Heart left ventricle (tissue), 16 donors: ENCODE measurements at regions not wholly inside any gene's neighbourhood (a gene's known extent, or its start where the extent isn't known, plus 50 kb on each side); places are given as distances from the start of the nearest gene placed in this dataset.

Experiments used
- ATAC-seq, 4 donors: fragments of 200-7000 bp; cut with Tn5 transposase; one replicate each; pipeline ENCODE4 v1.9.1; 2020 to 2022; ENCODE audit warnings: moderate library complexity in 4 of 4, mild to moderate bottlenecking in 3 of 4, moderate number of reproducible peaks in 1 of 4
- DNase-seq, 5 donors: peaks; one replicate each; pipeline ENCODE4 v3.0.0-alpha.2; 2020
- H3K27ac ChIP-seq, 12 donors: fragments of 200-600 bp; sonication (generic) in 4 of 12; one replicate each; pipeline versions ENCODE4 v1.5.0 to v1.8.0; 2016 to 2022; ENCODE audit warnings: mild to moderate bottlenecking in 2 of 12
- H3K27me3 ChIP-seq, 9 donors: fragments of 200-600 bp; sonication (generic) in 2 of 9; one replicate each; pipeline versions ENCODE4 v1.5.1 to v1.8.0; 2016 to 2022; ENCODE audit warnings: mild to moderate bottlenecking in 3 of 9
- H3K36me3 ChIP-seq, 9 donors: fragments of 200-600 bp; sonication (generic) in 2 of 9; one replicate each; pipeline versions ENCODE4 v1.5.0 to v1.8.0; 2018 to 2022; ENCODE audit warnings: mild to moderate bottlenecking in 2 of 9
- H3K4me1 ChIP-seq, 12 donors: fragments of 200-600 bp; sonication (generic) in 4 of 12; one replicate each; pipeline versions ENCODE4 v1.5.0 to v1.8.0; 2016 to 2022; ENCODE audit warnings: mild to moderate bottlenecking in 3 of 12
- H3K4me3 ChIP-seq, 12 donors: fragments of 200-600 bp; sonication (generic) in 4 of 12; one replicate each; pipeline versions ENCODE4 v1.5.0 to v1.8.0; 2017 to 2022; ENCODE audit warnings: mild to moderate bottlenecking in 9 of 12, moderate library complexity in 4 of 12
- H3K9me3 ChIP-seq, 12 donors: fragments of 200-600 bp; sonication (generic) in 4 of 12; one replicate each; pipeline versions ENCODE4 v1.5.0 to v1.8.0; 2016 to 2022; ENCODE audit warnings: mild to moderate bottlenecking in 1 of 12
- CTCF ChIP-seq, 12 donors: fragments of 200-600 bp; sonication (generic) in 4 of 12; IDR thresholded peaks; one replicate each; pipeline versions ENCODE4 v1.5.0 to v1.8.0; 2018 to 2022; ENCODE audit warnings: antibody characterized with exemption in 12 of 12, mild to moderate bottlenecking in 5 of 12
- POLR2A ChIP-seq, 2 donors: fragments of 450-650 bp; IDR thresholded peaks; one replicate each; pipeline ENCODE4 v1.6.1; 2017; ENCODE audit warnings: antibody characterized with exemption in 2 of 2, mild to moderate bottlenecking in 2 of 2, moderate library complexity in 2 of 2
- WGBS, 4 donors: extraction: QIAGEN DNeasy Blood & Tissue Kit in 2 of 4; methylation state at CpG; one replicate each; pipeline versions ENCODE4 v1.1.5 to v1.1.7; 2013 to 2018; 5-methylcytosine and 5-hydroxymethylcytosine counted together
- intact Hi-C, 10 donors: fragments of 100-400 bp; cut with DNase I; formaldehyde crosslinking; loops; one replicate each; pipeline versions ENCODE4 v1.11.1 to v1.14.2; 2022
- donor health status: ischemic (EF 13 %, LVEDD 7.1; RV severe dilation, severe dysfunction).
- donor health status: healthy with polysubstance abuse.
- donor health status: DM: no; HTN: yes; CAD: no.
- donor health status: DM: no; HTN: no; CAD: no.
- donor health status: ischemic (EF 25% LVEDD 6.9; RV normal size, moderate dysfunction).
- donor health status: ischemic (EF 25% LVEDD 5.7; RV mildly dilated, moderate dysfunction).
- donor health status: healthy.
- donor health status: DM: yes; HTN: yes; CAD: no.
- donor health status: ischemic (EF 35%, LVEDD 5.7; RV mildly dilated, moderate dysfunction).
- donor health status: nonischemic (EF 11% LVEDD 7.7; RV severe dilation, severe dysfunction).
- donor health status: DM: yes; HTN: yes; CAD: no.
- donor health status: PGD.
- donor health status: ischemic (EF 29% LVEDD 5.4; RV normal size, mild dysfunction).
- donor health status: nonischemic (EF 23%, LVEDD 6.1; RV moderate dilation, normal function).

DNA sequence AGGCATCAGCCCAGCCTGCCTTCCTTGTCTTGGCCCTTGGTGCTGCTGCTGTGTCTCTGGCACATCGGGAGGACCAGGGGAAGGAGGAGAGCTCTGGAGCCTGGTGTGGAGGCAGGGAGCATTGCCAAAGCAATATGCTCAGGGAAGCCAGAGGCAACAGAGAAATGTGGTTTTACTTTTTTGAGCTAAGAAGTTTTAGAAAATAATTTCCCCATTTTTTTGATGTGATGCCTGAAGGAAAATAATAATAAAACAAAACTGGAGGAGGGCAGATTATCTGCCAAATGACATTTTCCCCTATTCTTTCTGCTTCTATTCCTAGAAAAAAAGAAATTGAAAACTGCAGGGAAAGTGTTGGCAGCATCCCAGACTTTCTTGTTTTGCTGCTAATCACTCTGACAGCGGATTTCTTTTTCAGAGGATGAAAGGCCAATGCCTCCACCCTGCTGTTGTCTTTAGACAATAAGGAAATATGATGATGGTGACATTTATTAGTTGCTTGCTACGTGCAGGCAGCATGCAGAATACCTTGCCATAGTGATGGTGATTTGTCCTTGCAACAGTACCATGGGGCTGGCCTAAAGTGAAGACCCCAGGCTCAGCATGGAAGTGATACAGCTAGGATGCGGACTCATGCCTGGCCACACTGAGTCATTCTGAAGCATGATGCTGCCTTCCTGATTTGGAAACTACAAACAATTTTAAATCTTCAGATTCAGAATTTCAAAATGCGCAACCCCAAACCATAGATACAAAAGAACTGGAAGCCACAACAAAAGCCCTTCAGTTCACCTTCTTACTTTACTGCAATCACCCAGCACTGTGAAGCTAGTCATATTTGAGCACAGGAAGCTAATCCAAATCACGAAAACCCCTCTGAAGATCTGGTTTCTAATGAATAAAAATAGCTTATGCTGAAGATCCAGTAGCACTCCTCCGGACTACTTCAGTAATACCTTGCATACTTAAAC is 260.2 kb upstream of the TMEM72 start:
- Histone ChIP-seq H3K4me1 (peaks cover 0 to 10% (median 0%) of the 10 kb centered on the region in 12 donors), H3K36me3 (no peaks in the 10 kb centered on the region), H3K27ac (no peak overlapping the region), H3K4me3 (no peak overlapping the region), H3K27me3 (no peaks in the 10 kb centered on the region), H3K9me3 (peaks cover 0 to 20% (median 0%) of the 10 kb centered on the region in 12 donors)
- TF ChIP-seq CTCF (IDR thresholded peaks at IDR 0.05) = no peak
- no peak for TF ChIP-seq POLR2A (IDR thresholded peaks at IDR 0.05)
- no peak for ATAC-seq
- intact Hi-C loops = no loop called here
- WGBS, 4 donors = 58 to 68% (median 64%) methylated on average over 7 of the region's 7 CpGs
- DNase-seq = peak in 2 of 5 donors; percentile 10 to 32

GRCh38 chr10:44651834-44652233 is 259.3 kb upstream of the TMEM72 start:
- Histone ChIP-seq H3K27ac (no peak overlapping the region), H3K4me1 (peaks cover 0 to 10% (median 0%) of the 10 kb centered on the region in 12 donors), H3K4me3 (no peak overlapping the region), H3K36me3 (no peaks in the 10 kb centered on the region), H3K9me3 (peaks cover 0 to 20% (median 0%) of the 10 kb centered on the region in 12 donors), H3K27me3 (no peaks in the 10 kb centered on the region)
- DNase-seq (no peak), ATAC-seq (peak in 1 of 4 donors; percentile 60)
- 80 to 89% (median 83%) methylated on average over 4 of the region's 4 CpGs for WGBS, 4 donors
- TF ChIP-seq POLR2A (IDR thresholded peaks at IDR 0.05) (no peak), CTCF (IDR thresholded peaks at IDR 0.05) (no peak)
- intact Hi-C loops = no loop called here

DNA sequence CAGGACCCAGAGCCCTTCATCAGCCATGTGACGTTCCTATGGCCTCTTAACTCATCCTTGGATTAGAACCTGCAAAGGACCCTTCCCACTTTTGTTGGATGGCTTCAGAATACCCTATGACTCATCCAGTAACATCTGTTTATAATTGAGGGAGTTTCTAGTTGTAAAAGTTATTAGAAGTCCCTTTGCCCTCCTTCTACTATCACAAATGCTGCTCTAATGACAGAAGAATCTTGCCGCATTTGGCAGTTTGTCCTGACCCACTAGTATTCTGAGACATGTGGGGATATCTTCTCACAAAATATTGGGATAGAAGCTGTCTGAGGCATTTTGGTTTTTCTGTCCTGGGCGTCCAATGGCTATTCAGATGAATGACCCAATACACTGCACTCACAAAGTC is 251.8 kb upstream of the TMEM72 start:
- 66 to 80% (median 74%) methylated on average over 3 of the region's 3 CpGs for WGBS, 4 donors
- DNase-seq = no peak
- ATAC-seq = no peak
- Histone ChIP-seq H3K27me3 (no peaks in the 10 kb centered on the region), H3K36me3 (no peaks in the 10 kb centered on the region), H3K9me3 (peaks cover 0 to 12% (median 0%) of the 10 kb centered on the region in 12 donors), H3K4me3 (no peak overlapping the region), H3K27ac (no peak overlapping the region), H3K4me1 (no peaks in the 10 kb centered on the region)
- intact Hi-C loops = no loop called here
- no peak for TF ChIP-seq POLR2A (IDR thresholded peaks at IDR 0.05)
- no peak for TF ChIP-seq CTCF (IDR thresholded peaks at IDR 0.05)

GRCh38 chr10:44660271-44660670 is 250.9 kb upstream of the TMEM72 start:
- intact Hi-C loops = no loop called here

More at GRCh38 chr10:44660271-44660670, 250.9 kb upstream of the TMEM72 start:
- H3K36me3 ChIP-seq = no peaks in the 10 kb centered on the region
- ATAC-seq (no peak), DNase-seq (no peak)
- H3K27ac ChIP-seq = no peak overlapping the region
- TF ChIP-seq POLR2A (IDR thresholded peaks at IDR 0.05) (no peak), CTCF (IDR thresholded peaks at IDR 0.05) (no peak)
- H3K9me3 ChIP-seq = peaks cover 0 to 2% (median 0%) of the 10 kb centered on the region in 12 donors
- H3K27me3 ChIP-seq = no peaks in the 10 kb centered on the region
- H3K4me1 ChIP-seq = no peaks in the 10 kb centered on the region
- 77 to 81% (median 80%) methylated on average over 2 of the region's 2 CpGs for WGBS, 4 donors
- no peak overlapping the region for H3K4me3 ChIP-seq
